ENCODE measurements at regions not wholly inside any gene's neighbourhood (a gene's known extent, or its start where the extent isn't known, plus 50 kb on each side); places are given as distances from the start of the nearest gene placed in this dataset.

- TF ChIP-seq CTCF (conservative IDR thresholded peaks at IDR 0.05) = no peak
- no peak for TF ChIP-seq ZFX (IDR thresholded peaks at IDR 0.05)
Measured at GRCh38 chr3:84128024-84128423, 830.8 kb upstream of the CADM2 start.
